ENCODE measurements at regions not wholly inside any gene's neighbourhood (a gene's known extent, or its start where the extent isn't known, plus 50 kb on each side); places are given as distances from the start of the nearest gene placed in this dataset.
"Not testable (repeated sequence)": the region's sequence is repeated elsewhere in the genome, so short reads cannot be mapped to it uniquely, and the experiment has no call there.

DNA sequence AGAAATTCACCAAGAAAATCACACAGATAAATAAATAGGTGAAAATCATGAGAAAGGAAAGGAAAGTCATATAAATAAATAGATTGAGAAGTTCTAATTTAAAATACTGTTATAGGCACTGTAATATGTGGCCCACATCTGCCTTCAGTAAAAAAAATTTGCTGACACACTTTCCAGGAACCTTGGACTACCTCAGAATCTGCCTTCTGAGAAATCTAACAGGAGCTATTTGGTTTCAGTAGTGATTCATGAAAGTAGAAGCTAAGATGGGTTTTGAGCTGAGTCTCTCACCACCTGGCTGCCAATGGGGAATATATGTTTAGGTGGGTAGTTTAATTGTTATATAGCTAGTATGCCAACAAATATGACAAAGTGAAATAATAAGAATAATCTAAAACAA lies 810.0 kb downstream of the RAB28 start:
- no peak for DNase-seq

DNA sequence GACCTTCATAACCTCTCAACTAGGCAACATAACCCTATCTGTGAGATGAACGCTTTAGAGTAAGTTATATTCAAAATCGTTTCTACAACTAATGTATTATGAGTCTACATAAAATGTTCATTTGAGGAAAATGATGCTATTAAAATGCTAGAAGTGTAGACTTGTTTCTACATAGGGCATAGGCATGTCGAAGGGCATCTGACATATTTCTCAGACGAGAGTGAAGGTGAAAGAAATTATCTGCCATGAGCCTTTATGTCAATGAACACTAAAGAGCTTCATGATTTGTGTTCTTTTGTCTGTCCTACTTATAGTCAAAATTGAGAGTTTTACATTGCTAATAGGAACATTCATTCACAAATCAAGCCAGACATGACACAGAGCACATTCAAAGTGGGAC lies 811.8 kb downstream of the RAB28 start:
- no peak for DNase-seq

GRCh38 chr4:12658146-12658545 lies 826.0 kb downstream of the RAB28 start:
- DNase-seq: no peak

- DNase-seq: no peak
Measured at GRCh38 chr4:12651876-12652275, 832.3 kb downstream of the RAB28 start.

DNA sequence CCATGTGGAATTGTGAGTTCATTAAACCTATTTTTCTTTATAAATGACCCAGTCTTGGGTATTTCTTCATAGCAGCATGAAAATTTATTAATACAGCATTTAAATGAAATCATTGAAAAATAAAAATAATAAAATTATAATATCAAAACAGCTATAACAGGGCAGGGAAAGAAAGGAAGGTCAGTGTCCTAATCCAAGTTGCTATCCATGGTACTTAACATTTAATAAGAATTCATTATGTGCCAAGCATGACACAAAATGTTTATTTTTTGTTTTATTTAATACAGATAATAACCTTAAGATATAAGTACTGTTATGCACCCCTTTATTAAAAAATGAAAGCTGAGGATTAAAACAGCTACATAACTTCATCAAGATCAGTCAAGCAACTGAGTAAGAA lies 838.4 kb downstream of the RAB28 start:
- DNase-seq: no peak

DNA sequence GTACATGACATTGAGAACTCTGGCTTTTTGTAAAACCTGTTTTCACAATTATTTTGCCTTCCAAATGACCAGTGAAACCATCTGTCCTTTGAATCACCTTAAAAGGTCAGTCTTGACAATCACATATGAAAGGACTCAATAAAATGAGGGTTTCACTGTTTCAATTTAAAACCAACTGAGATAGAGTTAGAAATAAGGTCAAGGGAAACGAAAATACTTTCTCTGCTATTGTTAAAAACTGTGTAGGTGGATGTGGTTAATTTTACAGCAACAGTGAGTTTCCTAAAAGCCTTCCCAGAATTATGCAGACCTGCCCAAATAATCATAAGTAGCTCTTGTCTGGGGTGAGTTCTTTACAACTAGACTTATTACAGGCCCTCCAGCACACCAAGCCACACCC lies 839.9 kb downstream of the RAB28 start:
- no peak for DNase-seq

GRCh38 chr4:12636191-12636590 lies 847.9 kb downstream of the RAB28 start:
- no peak for DNase-seq

GRCh38 chr4:12635629-12636028 lies 848.5 kb downstream of the RAB28 start:
- no peak for DNase-seq

GRCh38 chr4:12633053-12633651 lies 851.0 kb downstream of the RAB28 start:
- peak; percentile 67 for DNase-seq

DNA sequence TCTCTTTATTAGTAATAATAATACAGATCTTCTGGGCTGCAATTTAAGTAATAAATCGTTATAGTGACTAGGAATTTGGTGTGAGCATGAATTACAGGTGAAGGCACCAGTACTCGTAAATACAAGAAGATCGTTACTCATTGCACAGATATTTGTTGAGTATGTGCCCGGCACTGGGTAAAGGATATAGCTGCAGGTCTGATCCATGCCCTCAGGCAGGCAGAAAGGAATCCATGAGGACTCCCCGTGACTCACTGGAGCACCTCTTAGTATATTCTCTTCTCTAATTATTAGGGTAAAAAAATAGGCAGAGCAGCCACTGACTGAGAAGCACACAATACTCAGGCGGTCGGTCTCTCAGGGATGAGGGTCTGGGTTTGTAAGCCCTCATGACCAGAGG lies 868.3 kb downstream of the RAB28 start:
- DNase-seq: no peak

- DNase-seq: no peak
Measured at GRCh38 chr4:12612876-12613275, 871.3 kb downstream of the RAB28 start.

DNA sequence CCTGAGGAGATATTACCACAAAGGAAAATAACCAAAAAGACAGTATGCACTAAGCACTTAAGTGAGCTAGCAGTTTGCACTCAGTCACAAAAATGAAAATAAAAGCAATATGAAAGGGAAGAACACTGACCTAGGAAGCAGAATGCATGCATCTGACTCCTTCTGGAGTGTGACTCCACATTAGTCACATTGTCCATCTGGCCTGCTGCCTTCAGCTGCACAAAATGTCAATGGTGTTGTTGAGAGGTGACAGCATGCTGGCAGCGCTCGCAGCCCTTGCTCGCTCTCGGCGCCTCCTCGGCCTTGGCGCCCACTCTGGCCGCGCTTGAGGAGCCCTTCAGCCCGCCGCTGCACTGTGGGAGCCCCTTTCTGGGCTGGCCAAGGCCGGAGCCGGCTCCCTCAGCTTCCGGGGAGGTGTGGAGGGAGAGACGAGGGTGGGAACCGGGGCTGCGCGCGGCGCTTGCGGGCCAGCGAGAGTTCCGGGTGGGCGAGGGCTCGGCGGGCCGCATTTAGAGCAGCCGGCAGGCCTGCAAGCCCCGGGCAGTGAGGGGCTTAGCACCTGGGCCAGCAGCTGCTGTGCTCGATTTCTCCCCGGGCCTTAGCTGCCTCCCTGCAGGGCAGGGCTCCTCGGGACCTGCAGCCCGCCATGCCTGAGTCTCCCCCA lies 874.8 kb downstream of the RAB28 start:
- not testable (repeated sequence) for DNase-seq

- DNase-seq: no peak
Measured at GRCh38 chr4:12595986-12596385, 888.2 kb downstream of the RAB28 start.

DNA sequence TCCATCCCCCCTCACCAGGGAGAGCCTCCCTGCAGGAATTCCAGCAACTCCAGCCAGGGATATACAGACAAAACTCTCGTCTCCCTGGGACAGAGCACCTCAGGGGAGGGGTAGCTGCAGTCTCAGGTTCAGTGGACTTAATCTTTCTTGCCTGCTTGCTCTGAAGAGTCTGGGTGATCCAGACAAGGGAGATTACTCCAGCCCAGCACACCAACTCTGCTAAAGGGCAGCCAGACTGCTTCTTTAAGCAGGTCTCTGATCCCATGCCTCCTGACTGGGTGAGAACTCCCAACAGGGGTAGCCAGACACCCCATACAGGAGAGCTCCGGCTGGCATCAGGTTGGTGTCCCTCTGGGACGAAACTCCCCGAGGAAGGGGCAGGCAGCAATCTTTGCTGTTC lies 888.7 kb downstream of the RAB28 start:
- no peak for DNase-seq

DNA sequence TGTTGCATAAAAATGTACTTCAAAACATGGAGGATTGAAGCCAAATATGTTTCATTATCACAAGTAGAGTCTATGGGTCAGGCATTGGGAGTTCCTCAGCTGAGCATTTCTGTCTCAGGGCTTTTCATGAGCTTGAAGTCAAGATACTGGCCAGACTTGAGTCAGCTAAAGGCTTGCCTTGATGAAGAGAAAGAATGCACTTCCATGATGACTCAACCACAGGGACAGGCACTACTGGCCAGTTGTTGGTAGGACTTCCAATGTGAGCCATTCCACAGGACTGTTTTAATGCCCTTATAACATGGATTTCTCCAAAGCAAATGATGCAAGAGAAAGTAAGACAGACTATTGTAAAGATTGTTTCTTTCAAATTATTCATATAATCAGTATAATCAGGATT lies 895.6 kb downstream of the RAB28 start:
- no peak for DNase-seq

- no peak for DNase-seq
Measured at GRCh38 chr4:12586242-12587006, 897.7 kb downstream of the RAB28 start.

- DNase-seq: no peak
Measured at GRCh38 chr4:12584116-12584875, 899.8 kb downstream of the RAB28 start.

- no peak for DNase-seq
Measured at GRCh38 chr4:12583275-12583674, 900.9 kb downstream of the RAB28 start.

GRCh38 chr4:12580787-12581186 lies 903.4 kb downstream of the RAB28 start:
- DNase-seq: no peak

DNA sequence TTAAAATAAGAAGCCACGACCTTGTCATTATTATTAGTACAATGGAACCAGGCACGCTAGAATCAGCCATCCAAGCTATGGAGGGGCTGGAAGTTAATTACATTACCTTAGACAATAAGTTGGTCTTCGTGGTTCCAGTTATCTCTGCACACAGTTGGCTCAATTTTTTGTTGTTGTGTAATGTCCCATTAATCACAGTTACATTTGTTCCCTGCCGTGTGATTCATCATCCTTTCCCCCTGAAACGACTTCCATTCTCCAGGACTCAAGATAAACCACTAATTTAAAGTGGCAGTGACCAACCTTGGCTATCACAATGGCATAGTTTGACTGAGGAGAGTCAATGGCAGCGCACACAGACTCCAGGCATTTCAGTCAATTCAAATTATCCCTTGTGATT lies 905.0 kb downstream of the RAB28 start:
- no peak for DNase-seq

DNA sequence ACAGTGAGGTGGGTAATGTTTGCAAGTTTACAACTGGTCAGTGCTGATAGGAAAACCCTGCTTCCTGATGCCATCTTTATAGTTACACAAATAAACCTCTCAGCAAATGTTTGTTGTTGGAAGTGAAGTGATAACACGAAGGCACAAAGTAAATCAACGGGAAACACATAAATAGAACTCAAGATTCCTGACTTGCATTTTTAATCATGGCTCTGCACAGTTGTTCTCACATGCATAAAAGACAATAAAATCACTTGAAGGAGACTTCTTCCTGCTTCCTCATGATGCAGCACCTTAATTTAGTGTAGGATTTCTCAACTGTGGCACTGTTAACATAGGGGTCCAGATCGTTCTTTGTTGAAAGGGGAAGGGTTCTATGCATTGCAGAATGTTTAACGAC lies 907.7 kb downstream of the RAB28 start:
- DNase-seq: no peak

DNA sequence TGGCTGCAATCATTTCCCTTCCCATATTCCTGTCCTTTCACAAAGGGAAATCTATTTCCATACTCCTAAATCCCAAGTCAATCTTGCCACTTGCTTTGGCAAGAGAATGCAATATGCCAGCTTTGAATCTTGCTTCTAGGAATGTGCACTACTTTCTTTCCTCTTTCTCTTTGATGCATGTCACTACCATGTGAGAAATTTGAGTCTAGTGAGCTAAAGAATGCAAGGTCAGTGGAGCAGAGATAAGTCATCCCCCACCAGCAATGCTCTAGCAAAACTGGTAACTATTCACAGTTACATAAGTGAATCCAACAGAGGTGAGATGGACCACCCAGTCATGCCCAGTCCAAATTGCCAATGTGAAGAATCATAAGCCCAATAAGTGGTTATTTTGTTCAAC lies 910.4 kb downstream of the RAB28 start:
- no peak for DNase-seq

DNA sequence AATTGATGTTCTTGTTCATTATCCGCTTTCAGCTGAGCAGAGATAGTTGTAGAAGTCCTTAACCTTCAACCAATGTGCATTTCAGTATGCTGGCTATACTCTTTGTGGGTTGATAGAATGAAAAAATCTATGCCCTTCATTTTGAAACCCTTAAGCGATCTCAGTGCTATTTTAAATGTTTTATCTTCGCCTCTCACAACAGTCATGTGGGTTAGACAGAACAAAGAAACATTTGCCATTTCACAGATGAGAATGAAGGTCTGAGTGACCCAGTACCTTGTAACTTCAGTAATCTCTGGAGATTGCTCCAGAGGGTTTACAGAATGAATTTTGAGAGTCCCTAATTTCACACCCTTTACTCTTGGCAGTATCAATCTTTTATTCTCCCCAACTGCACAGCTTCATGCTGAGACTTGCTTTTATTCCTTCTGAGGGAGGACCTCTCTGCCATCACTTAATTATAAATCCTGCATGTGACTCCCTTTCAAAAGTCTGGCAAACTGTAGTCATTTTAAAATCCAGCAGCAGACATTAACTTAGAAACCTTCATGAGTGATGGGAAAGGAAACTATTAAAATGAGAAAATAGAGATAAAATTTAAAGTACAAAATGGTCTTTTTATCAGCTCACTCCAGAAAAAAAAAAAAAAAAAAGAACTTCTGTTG lies 921.5 kb downstream of the RAB28 start:
- DNase-seq: no peak
